Pancreas (tissue), 10 donors: ENCODE measurements at regions not wholly inside any gene's neighbourhood (a gene's known extent, or its start where the extent isn't known, plus 50 kb on each side); places are given as distances from the start of the nearest gene placed in this dataset.

Experiments used
- ATAC-seq, 4 donors: fragments of 200-7000 bp; cut with Tn5 transposase; one replicate each; pipeline versions ENCODE4 v1.8.0 to v1.9.1; 2020; ENCODE audit warnings: mild to moderate bottlenecking in 4 of 4, moderate library complexity in 4 of 4
- DNase-seq, 6 donors: peaks; one replicate each; pipeline ENCODE4 v3.0.0-alpha.2; 2020
- FAIRE-seq: peaks from 2 replicates; lab custom pipeline; 2012; peaks lifted over from hg19 to GRCh38; lab: Jason Lieb, UNC
- H3K27ac ChIP-seq, 4 donors: fragments of 200-600 bp; sonication (generic); 1 replicate in 3 of 4; 2 replicates in 1 of 4; pipeline versions ENCODE4 v1.5.0 to v1.8.0; 2020
- H3K27me3 ChIP-seq, 4 donors: fragments of 200-600 bp; one replicate each; pipeline ENCODE4 v1.8.0; 2021
- H3K36me3 ChIP-seq, 3 donors: fragments of 200-600 bp; sonication (generic) in 1 of 3; one replicate each; pipeline versions ENCODE4 v1.5.0 to v1.8.0; 2020 to 2021
- H3K4me1 ChIP-seq, 3 donors: fragments of 200-600 bp; one replicate each; pipeline ENCODE4 v1.8.0; 2021
- H3K4me3 ChIP-seq, 4 donors: fragments of 200-600 bp; sonication (generic) in 2 of 4; one replicate each; pipeline versions ENCODE4 v1.5.0 to v1.8.0; 2020 to 2021
- H3K9me3 ChIP-seq, 4 donors: fragments of 200-600 bp; one replicate each; pipeline ENCODE4 v1.8.0; 2021
- CTCF ChIP-seq, 4 donors: fragments of 200-600 bp; sonication (generic) in 3 of 4; IDR thresholded peaks; one replicate each; pipeline versions ENCODE4 v1.5.0 to v1.8.0; 2021; ENCODE audit warnings: antibody characterized with exemption in 4 of 4
- WGBS, 2 donors: extraction: QIAGEN DNeasy Blood & Tissue Kit; methylation state at CpG; one replicate each; pipeline ENCODE4 v1.1.7; 2013; 5-methylcytosine and 5-hydroxymethylcytosine counted together
- intact Hi-C, 3 donors: fragments of 100-400 bp; cut with DNase I; formaldehyde crosslinking; loops; one replicate each; pipeline versions ENCODE4 v1.11.1 to v1.14.2; 2022
- donor health status: healthy with polysubstance abuse.
- donor health status: DM: no; HTN: no; CAD: no; lungs with moderate emphysema.
- donor health status: DM: no; HTN: no; CAD: no.
- donor health status: control.
- donor health status: control.
- donor health status: Bipolar disorder and iron deficiency.
- donor health status: DM: yes; HTN: yes; CAD: no.
- donor health status: DM: no; HTN: no; CAD: no.
- donor health status: DM: no; HTN: no; CAD: no.
- donor health status: DM: yes; HTN: yes; CAD: no.

DNA sequence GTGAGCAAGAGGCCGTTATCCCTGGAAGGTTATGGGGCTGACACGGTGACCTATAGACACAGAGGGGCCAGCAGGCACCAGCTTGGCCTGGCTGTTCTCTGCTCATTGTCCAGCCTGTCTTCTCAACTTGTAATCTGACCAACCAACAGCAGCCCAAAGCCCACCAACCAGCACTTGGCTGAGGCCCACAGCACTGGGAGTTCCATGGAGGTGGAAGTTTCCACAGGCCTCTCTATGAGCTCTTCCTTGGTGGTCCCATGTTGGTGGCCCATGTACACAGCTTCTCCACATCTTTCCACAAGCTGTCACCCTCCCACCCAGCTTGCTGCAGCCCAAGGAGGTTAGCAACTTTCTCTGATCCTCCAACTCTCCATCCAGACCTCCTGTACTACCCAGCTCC is 56.2 kb upstream of the KLHL31 start:
- no peak for ATAC-seq
- WGBS, 2 donors = 85 to 90% methylated on average over 2 of the region's 2 CpGs
- intact Hi-C loops = loop anchor here in 1 of 3 donors (10.0 kb wide), 2 partner anchors 217 to 233 kb away; no protein-coding TSS in a partner anchor
- Histone ChIP-seq H3K9me3 (no peaks in the 10 kb centered on the region), H3K36me3 (no peaks in the 10 kb centered on the region), H3K27ac (no peak overlapping the region), H3K4me3 (no peak overlapping the region), H3K27me3 (no peaks in the 10 kb centered on the region), H3K4me1 (peaks cover 0 to 7% (median 3%) of the 10 kb centered on the region in 3 donors)
- no peak for DNase-seq
- no peak for TF ChIP-seq CTCF (IDR thresholded peaks at IDR 0.05)
- no peak for FAIRE-seq

GRCh38 chr6:53718597-53719460 is 53.3 kb upstream of the KLHL31 start:
- WGBS, 2 donors = 33 to 35% methylated on average over 9 of the region's 9 CpGs

DNA sequence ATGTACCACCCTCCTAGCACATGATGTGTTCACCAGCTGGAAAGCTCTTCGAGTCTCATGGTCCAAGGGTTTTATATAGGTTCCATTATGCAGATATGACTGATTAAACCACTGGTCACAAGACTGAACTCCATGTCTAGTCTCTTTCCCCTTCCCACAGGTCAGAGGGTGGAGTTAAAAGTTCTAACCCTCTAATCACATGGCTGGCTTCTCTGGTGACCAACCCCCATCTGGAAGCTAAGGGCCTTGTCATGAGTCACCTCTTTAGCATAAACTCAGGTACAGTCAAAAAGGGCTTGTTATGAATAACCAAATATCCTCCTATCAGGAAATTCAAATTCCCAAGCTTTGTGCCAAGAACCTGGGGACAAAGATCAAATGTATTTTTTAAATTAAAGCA is 52.0 kb upstream of the KLHL31 start:
- no peaks in the 10 kb centered on the region for H3K36me3 ChIP-seq
- ATAC-seq (peak in 3 of 4 donors; percentile 19 to 34 (median 26)), DNase-seq (no peak), FAIRE-seq (no peak)
- WGBS, 2 donors = 67 to 88% methylated on average over 1 of the region's 1 CpG
- H3K4me1 ChIP-seq = no peaks in the 10 kb centered on the region
- no peak for TF ChIP-seq CTCF (IDR thresholded peaks at IDR 0.05)
- no peak overlapping the region for H3K4me3 ChIP-seq
- H3K27ac ChIP-seq = no peak overlapping the region
- H3K27me3 ChIP-seq = no peaks in the 10 kb centered on the region
- intact Hi-C loops = no loop called here
- no peaks in the 10 kb centered on the region for H3K9me3 ChIP-seq

More at GRCh38 chr6:53718597-53719460, 53.3 kb upstream of the KLHL31 start:
- Histone ChIP-seq H3K4me1 (peaks cover 0 to 5% (median under 1%) of the 10 kb centered on the region in 3 donors), H3K36me3 (no peaks in the 10 kb centered on the region), H3K4me3 (no peak overlapping the region), H3K27ac (peak overlapping the region in 1 of 4 donors; percentile 28), H3K27me3 (no peaks in the 10 kb centered on the region), H3K9me3 (no peaks in the 10 kb centered on the region)
- intact Hi-C loops = no loop called here
- FAIRE-seq = peak; percentile 93
- TF ChIP-seq CTCF (IDR thresholded peaks at IDR 0.05) = peak; percentile 82 to 92 (median 83)
- peak in 3 of 6 donors; percentile 52 to 58 (median 56) for DNase-seq
- ATAC-seq = peak; percentile 83 to 98 (median 95)

DNA sequence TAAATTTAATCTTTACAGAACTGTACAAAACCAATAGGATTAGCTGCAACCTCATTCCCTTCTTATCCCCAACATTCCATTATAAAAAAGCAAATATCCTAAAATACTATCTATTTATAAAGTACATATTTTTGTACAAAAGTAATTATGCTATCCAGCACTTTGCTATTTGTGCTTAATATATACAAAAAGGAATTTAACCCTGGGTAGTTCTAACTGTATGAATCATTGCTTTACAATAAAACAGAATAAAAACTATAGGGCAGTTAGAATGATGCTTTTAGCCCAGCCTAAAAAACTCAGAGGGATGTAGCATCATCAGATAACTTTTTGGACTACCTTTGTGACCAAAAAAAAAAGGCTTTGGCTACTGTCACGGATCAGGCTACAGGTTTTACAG is 49.9 kb upstream of the KLHL31 start:
- no peaks in the 10 kb centered on the region for H3K4me1 ChIP-seq

More for the DNA sequence above, 49.9 kb upstream of the KLHL31 start:
- Histone ChIP-seq H3K27ac (no peak overlapping the region), H3K36me3 (no peaks in the 10 kb centered on the region), H3K27me3 (peaks cover 0 to 4% (median 0%) of the 10 kb centered on the region in 4 donors), H3K9me3 (no peaks in the 10 kb centered on the region), H3K4me3 (no peak overlapping the region)
- no peak for DNase-seq
- whole genome bisulfite sequencing, 2 donors = 29 to 43% methylated on average over 1 of the region's 1 CpG
- FAIRE-seq = no peak
- intact Hi-C loops = no loop called here
- no peak for TF ChIP-seq CTCF (IDR thresholded peaks at IDR 0.05)
- ATAC-seq = no peak
